ENCODE measurements at regions not wholly inside any gene's neighbourhood (a gene's known extent, or its start where the extent isn't known, plus 50 kb on each side); places are given as distances from the start of the nearest gene placed in this dataset.

- TF ChIP-seq RAD21 (IDR thresholded peaks at IDR 0.05 in 1 of 2, conservative IDR thresholded peaks at IDR 0.05 in 1 of 2; ENCODE audit: low read depth in 2 of 2, low read length in 2 of 2) (no peak), TAF7 (optimal IDR thresholded peaks at IDR 0.05; ENCODE audit: borderline replicate concordance, low read depth, low read length) (no peak), BCL11A (IDR thresholded peaks at IDR 0.05; ENCODE audit: low read depth in 2 of 2, low read length in 2 of 2) (no peak), POLR2A (IDR thresholded peaks at IDR 0.05; ENCODE audit: control extremely low read depth in 1 of 2, low read depth in 2 of 2, low read length in 2 of 2) (no peak), SP4 (IDR thresholded peaks at IDR 0.05; ENCODE audit: low read length) (no peak)
Observed at GRCh38 chr2:234671231-234671630, 174.3 kb upstream of the ARL4C start (continued).
